GM12878 (cell line): ENCODE measurements at regions not wholly inside any gene's neighbourhood (a gene's known extent, or its start where the extent isn't known, plus 50 kb on each side); places are given as distances from the start of the nearest gene placed in this dataset.

ENCODE experiments used
- ATAC-seq: fragments of 200-7000 bp; cut with Tn5 transposase; 3 replicates; pipeline ENCODE4 v1.9.1; 2020; ENCODE audit warnings: mild to moderate bottlenecking, moderate library complexity
- BruUV-seq: library from RNA; stranded (reverse); fragments of 400-500 nt; replicated peaks from 2 replicates; lab custom pipeline; 2021; lab: Mats Ljungman, UMichigan
- CTCF ChIA-PET: fragments of 300-600 bp; sonication (Branson Sonifier 250); formaldehyde crosslinking; extraction: SDS; loops from one replicate; lab custom pipeline; 2021; ENCODE audit warnings: inconsistent platforms; lab: Yijun Ruan, JAX
- POLR2A ChIA-PET: fragments of 350-600 bp; formaldehyde crosslinking; extraction: SDS; loops from one replicate; lab custom pipeline; 2021; ENCODE audit warnings: inconsistent platforms; lab: Charles Lee
- RAD21 ChIA-PET: fragments of 300-600 bp; sonication (Branson Sonifier 250); formaldehyde crosslinking; loops from one replicate; lab custom pipeline; 2023; ENCODE audit warnings: antibody characterized with exemption; ENCODE audit not compliant: unreplicated experiment; lab: Charles Lee
- SMC1A ChIA-PET: fragments of 300-600 bp; sonication (Branson Sonifier 250); formaldehyde crosslinking; loops from one replicate; lab custom pipeline; 2023; ENCODE audit not compliant: unreplicated experiment, uncharacterized antibody; lab: Charles Lee
- DNase-seq: peaks from one replicate; pipeline ENCODE4 v3.0.0-alpha.2; 2011; ENCODE audit warnings: low read depth, low spot score
- FAIRE-seq: peaks from 3 replicates; lab custom pipeline; 2011; peaks lifted over from hg19 to GRCh38; lab: Jason Lieb, UNC
- H2AFZ ChIP-seq: 2 replicates; pipeline ENCODE4 v1.6.0; 2011; ENCODE audit warnings: low read depth, low read length, control low read depth; ENCODE audit not compliant: control insufficient read depth
- H3K27ac ChIP-seq: 2 replicates; pipeline ENCODE4 v1.5.1; 2011; ENCODE audit warnings: control low read depth; ENCODE audit not compliant: control insufficient read depth, insufficient read depth
- H3K27me3 ChIP-seq, 2 experiments: replicated peaks in 1 of 2; 2 replicates each; pipeline versions ENCODE4 v1.6.0 to v1.6.1; 2011; ENCODE audit warnings: low read length in 1 of 2; ENCODE audit not compliant: control insufficient read depth in 2 of 2, insufficient read depth in 2 of 2
- H3K36me3 ChIP-seq, 2 experiments: 2 replicates each; pipeline ENCODE4 v1.5.1; 2011; ENCODE audit warnings: low read length in 1 of 2; ENCODE audit not compliant: control insufficient read depth in 2 of 2, insufficient read depth in 2 of 2
- H3K4me1 ChIP-seq: 2 replicates; pipeline ENCODE4 v1.6.1; 2011; ENCODE audit warnings: mild to moderate bottlenecking, low read length, moderate library complexity, mixed read lengths; ENCODE audit not compliant: control insufficient read depth, insufficient read depth
- H3K4me2 ChIP-seq: 2 replicates; pipeline ENCODE4 v1.6.0; 2011; ENCODE audit warnings: control low read depth; ENCODE audit not compliant: control insufficient read depth, insufficient read depth
- H3K4me3 ChIP-seq: fragments of 200-600 bp; sonication (generic); 2 replicates; pipeline ENCODE4 v1.5.1; 2016
- H3K79me2 ChIP-seq: 2 replicates; pipeline ENCODE4 v1.6.0; 2011; ENCODE audit warnings: low read length; ENCODE audit not compliant: control insufficient read depth, insufficient read depth
- H3K9ac ChIP-seq: 2 replicates; pipeline ENCODE4 v1.8.0; 2011; ENCODE audit warnings: low read length, control low read depth, mixed read lengths; ENCODE audit not compliant: control insufficient read depth, insufficient read depth
- H3K9me3 ChIP-seq: replicated peaks from 3 replicates; pipeline ENCODE4 v1.5.1; 2011; ENCODE audit warnings: mild to moderate bottlenecking, low read length; ENCODE audit not compliant: control insufficient read depth, insufficient read depth
- H4K20me1 ChIP-seq: 2 replicates; pipeline ENCODE4 v1.6.0; 2011; ENCODE audit not compliant: control insufficient read depth, insufficient read depth
- CBFB ChIP-seq: IDR thresholded peaks from 2 replicates; pipeline ENCODE4 v1.6.1; 2016; ENCODE audit warnings: antibody characterized with exemption, low read depth
- PAX5 ChIP-seq: IDR thresholded peaks from 2 replicates; pipeline ENCODE4 v1.6.1; 2011; ENCODE audit warnings: low read depth, low read length, borderline replicate concordance
- SMC3 ChIP-seq: IDR thresholded peaks from 2 replicates; pipeline ENCODE4 v1.6.1; 2011; ENCODE audit warnings: low read length, improper control_type of control experiment, borderline replicate concordance
- SRF ChIP-seq, 2 experiments: IDR thresholded peaks; 2 replicates each; pipeline ENCODE4 v1.6.1; 2011; ENCODE audit warnings: low read depth in 2 of 2, low read length in 2 of 2, mild to moderate bottlenecking in 1 of 2, moderate library complexity in 1 of 2
- STAT3 ChIP-seq: IDR thresholded peaks from 2 replicates; pipeline ENCODE4 v1.6.1; 2011; ENCODE audit warnings: low read depth, low read length, improper control_type of control experiment
- YY1 ChIP-seq: IDR thresholded peaks from 2 replicates; pipeline ENCODE4 v1.6.1; 2011; ENCODE audit warnings: low read depth, mild to moderate bottlenecking, low read length
- ZSCAN29 ChIP-seq: fragments of 450-650 bp; IDR thresholded peaks from 2 replicates; pipeline ENCODE4 v1.6.1; 2017; ENCODE audit warnings: mild to moderate bottlenecking, moderate library complexity
- WGBS: methylation state at CpG from one replicate; pipeline ENCODE4 v1.1.6; 2016; ENCODE audit warnings: low lambda C conversion rate; ENCODE audit not compliant: insufficient replicate concordance, insufficient coverage; ENCODE audit errors: missing lambda C conversion rate; 5-methylcytosine and 5-hydroxymethylcytosine counted together
- in situ Hi-C: fragments of 300-500 bp; cut with MboI; formaldehyde crosslinking; loops from 9 replicates; pipeline ENCODE4 v1.14.3; 2018; ENCODE audit warnings: mixed read lengths
- intact Hi-C: fragments of 100-400 bp; cut with micrococcal nuclease; formaldehyde crosslinking; loops from one replicate; pipeline ENCODE4 v1.14.2; 2022; ENCODE audit not compliant: unreplicated experiment
- TF ChIP-seq, protein P1 (sequence below): fragments of 450-650 bp; formaldehyde crosslinking; IDR thresholded peaks from 2 replicates; pipeline ENCODE4 v1.4.0; 2022; ENCODE audit warnings: mild to moderate bottlenecking, moderate library complexity
- TF ChIP-seq, protein P2 (sequence below): fragments of 450-650 bp; IDR thresholded peaks from 2 replicates; pipeline ENCODE4 v1.6.1; 2017; ENCODE audit warnings: mild to moderate bottlenecking, moderate library complexity

DNA sequence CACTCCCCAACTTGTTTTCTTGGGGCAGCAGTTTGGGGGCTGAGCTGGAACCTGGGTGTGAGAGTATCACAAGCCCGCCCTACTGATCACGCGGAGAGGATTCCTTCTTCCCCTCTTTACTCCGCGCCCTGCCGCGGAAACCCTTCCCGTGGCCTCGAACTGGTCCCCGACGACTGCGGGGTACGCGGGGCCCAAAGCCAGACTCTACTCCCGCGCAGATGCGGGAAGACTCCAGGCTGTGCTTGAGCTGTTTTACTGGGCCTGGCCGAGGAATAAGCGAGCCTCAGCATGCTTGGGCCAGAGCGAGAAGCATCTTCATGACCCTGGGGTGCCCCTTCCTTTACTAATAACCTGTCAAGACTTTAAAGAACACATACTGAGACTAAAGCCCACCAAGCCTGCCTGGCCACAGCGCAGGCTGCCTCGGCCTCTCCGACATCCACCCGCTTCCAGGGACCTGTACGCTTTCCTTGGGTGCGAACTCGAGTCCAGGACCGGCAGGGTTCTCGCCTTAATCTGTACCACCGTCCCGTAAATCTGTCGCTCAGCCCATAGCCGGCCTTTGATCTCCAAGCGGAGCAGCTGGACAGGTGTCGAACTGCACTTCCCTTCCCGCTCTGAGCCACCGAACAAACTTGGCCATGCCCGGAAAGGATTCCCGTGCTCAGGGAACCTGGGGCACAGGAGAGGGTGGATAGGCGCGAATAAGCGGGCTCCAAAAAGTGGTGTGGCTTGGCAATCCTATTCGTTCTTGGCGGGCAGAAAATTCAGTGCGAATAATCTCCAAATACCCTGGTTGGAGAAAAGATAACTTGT, 55.0 kb upstream of the TMEM33 start (continued):
- TF ChIP-seq, protein P1, sequence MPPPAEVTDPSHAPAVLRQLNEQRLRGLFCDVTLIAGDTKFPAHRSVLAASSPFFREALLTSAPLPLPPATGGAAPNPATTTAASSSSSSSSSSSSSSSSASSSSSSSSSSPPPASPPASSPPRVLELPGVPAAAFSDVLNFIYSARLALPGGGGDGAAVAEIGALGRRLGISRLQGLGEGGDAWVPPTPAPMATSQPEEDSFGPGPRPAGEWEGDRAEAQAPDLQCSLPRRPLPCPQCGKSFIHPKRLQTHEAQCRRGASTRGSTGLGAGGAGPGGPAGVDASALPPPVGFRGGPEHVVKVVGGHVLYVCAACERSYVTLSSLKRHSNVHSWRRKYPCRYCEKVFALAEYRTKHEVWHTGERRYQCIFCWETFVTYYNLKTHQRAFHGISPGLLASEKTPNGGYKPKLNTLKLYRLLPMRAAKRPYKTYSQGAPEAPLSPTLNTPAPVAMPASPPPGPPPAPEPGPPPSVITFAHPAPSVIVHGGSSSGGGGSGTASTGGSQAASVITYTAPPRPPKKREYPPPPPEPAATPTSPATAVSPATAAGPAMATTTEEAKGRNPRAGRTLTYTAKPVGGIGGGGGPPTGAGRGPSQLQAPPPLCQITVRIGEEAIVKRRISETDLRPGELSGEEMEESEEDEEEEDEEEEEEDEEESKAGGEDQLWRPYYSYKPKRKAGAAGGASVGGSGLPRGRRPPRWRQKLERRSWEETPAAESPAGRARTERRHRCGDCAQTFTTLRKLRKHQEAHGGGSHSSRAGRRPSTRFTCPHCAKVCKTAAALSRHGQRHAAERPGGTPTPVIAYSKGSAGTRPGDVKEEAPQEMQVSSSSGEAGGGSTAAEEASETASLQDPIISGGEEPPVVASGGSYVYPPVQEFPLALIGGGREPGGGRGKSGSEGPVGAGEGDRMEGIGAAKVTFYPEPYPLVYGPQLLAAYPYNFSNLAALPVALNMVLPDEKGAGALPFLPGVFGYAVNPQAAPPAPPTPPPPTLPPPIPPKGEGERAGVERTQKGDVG, result no peak
- TF ChIP-seq ZSCAN29 (no peak), PAX5 (no peak), SMC3 (no peak), CBFB (no peak)

DNA sequence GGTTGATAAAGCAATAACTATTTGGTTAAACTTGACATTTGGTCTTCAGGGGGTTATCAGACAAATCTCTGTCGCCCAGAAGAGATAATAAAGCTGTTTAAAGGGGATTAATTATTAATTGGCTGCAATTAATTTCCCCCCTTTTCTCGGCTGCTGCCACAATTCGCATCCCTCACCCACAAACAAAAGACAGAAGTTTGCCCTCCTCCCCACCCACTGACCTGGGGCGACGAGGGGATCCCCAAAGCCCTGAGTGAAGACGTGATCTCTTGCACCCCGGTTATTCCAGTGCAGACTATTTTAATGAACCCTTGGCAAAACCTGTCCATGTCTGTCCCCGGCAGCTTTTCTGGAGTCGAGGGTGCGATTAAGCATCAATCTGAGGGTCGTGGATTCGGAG, 55.7 kb upstream of the TMEM33 start:
- no peak overlapping the region for H3K4me2 ChIP-seq
- no peaks in the 10 kb centered on the region for H4K20me1 ChIP-seq
- ATAC-seq (no peak), DNase-seq (no peak), FAIRE-seq (no peak)
- BruUV-seq, result no TSS peak
- CTCF ChIA-PET, result interaction anchor here (1.8 kb wide), 1 partner anchor 9 kb away, joined by 7 read pairs; no protein-coding TSS in a partner anchor
- peaks cover 22 to 23% of the 10 kb centered on the region in 2 experiments for H3K27me3 ChIP-seq
- intact Hi-C loops, result no loop called here
- RAD21 ChIA-PET, result no interaction called here
- no peaks in the 10 kb centered on the region for H3K79me2 ChIP-seq
- POLR2A ChIA-PET, result interaction anchor here (0.5 kb wide), 1 partner anchor 581 kb away, joined by 5 read pairs; no protein-coding TSS in a partner anchor
- in situ Hi-C loops, result no loop called here
- 35% methylated on average over 12 of the region's 12 CpGs for WGBS
- no peaks in the 10 kb centered on the region for H3K4me1 ChIP-seq
- H3K4me3 ChIP-seq, result no peak overlapping the region
- SMC1A ChIA-PET, result interaction anchor here (0.6 kb wide), 1 partner anchor 211 kb away, joined by 4 read pairs; no protein-coding TSS in a partner anchor
- H3K27ac ChIP-seq, result no peak overlapping the region
- no peaks in the 10 kb centered on the region for H3K9me3 ChIP-seq
- H3K36me3 ChIP-seq, result no peaks in the 10 kb centered on the region
- no peak overlapping the region for H3K9ac ChIP-seq
- no peak overlapping the region for H2AFZ ChIP-seq
- TF ChIP-seq, protein P1, result no peak
- TF ChIP-seq STAT3 (no peak), YY1 (no peak), SRF (IDR thresholded peaks at IDR 0.05; ENCODE audit: low read depth in 2 of 2, low read length in 2 of 2) (no peak)
- TF ChIP-seq, protein P2, sequence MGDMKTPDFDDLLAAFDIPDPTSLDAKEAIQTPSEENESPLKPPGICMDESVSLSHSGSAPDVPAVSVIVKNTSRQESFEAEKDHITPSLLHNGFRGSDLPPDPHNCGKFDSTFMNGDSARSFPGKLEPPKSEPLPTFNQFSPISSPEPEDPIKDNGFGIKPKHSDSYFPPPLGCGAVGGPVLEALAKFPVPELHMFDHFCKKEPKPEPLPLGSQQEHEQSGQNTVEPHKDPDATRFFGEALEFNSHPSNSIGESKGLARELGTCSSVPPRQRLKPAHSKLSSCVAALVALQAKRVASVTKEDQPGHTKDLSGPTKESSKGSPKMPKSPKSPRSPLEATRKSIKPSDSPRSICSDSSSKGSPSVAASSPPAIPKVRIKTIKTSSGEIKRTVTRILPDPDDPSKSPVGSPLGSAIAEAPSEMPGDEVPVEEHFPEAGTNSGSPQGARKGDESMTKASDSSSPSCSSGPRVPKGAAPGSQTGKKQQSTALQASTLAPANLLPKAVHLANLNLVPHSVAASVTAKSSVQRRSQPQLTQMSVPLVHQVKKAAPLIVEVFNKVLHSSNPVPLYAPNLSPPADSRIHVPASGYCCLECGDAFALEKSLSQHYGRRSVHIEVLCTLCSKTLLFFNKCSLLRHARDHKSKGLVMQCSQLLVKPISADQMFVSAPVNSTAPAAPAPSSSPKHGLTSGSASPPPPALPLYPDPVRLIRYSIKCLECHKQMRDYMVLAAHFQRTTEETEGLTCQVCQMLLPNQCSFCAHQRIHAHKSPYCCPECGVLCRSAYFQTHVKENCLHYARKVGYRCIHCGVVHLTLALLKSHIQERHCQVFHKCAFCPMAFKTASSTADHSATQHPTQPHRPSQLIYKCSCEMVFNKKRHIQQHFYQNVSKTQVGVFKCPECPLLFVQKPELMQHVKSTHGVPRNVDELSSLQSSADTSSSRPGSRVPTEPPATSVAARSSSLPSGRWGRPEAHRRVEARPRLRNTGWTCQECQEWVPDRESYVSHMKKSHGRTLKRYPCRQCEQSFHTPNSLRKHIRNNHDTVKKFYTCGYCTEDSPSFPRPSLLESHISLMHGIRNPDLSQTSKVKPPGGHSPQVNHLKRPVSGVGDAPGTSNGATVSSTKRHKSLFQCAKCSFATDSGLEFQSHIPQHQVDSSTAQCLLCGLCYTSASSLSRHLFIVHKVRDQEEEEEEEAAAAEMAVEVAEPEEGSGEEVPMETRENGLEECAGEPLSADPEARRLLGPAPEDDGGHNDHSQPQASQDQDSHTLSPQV, result no peak
